ENCODE measurements at regions not wholly inside any gene's neighbourhood (a gene's known extent, or its start where the extent isn't known, plus 50 kb on each side); places are given as distances from the start of the nearest gene placed in this dataset.

DNA sequence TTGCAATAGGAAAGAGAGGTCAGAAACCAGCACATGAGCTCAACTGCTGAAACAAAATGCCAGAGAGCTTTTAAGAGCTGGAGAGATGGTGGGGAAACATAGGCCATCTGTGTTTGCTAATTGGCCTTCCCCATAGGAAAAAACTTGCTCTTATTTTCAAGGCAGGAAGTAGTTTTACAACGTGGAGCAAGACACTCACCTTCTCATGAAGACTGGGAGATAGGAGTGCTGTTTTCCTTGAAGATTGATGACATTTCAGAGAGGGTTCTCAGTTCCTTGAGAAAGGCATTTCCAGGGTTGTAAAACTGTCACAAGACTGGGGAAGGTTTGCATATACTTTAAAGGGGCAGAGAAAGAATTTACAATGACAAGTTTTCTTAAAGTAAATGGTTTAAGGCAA lies 586.3 kb upstream of the RAG2 start:
- H3K9me2 ChIP-seq (ENCODE audit: insufficient read depth, low read length): no peaks in the 10 kb centered on the region
- no peaks in the 10 kb centered on the region for H3K9me3 ChIP-seq (ENCODE audit: low read length)
- H3K79me2 ChIP-seq (ENCODE audit: insufficient read depth, low read depth, low read length): no peaks in the 10 kb centered on the region
- no peak overlapping the region for H3K4me3 ChIP-seq (ENCODE audit: low read depth, low read length, poor library complexity, severe bottlenecking)
- ChIA-PET POLR2A (no interaction called here), CTCF (ENCODE audit: unreplicated experiment) (no interaction called here)
- no peak overlapping the region for H3K27ac ChIP-seq (ENCODE audit: low read depth, low read length, poor library complexity, severe bottlenecking)
- H4K20me1 ChIP-seq (ENCODE audit: insufficient read depth, low read length): no peaks in the 10 kb centered on the region
- no peak for DNase-seq (ENCODE audit: low spot score)
- intact Hi-C loops (cut with micrococcal nuclease; ENCODE audit: unreplicated experiment): no loop called here
- BruUV-seq (replicated peaks): no TSS peak
- no peaks in the 10 kb centered on the region for H3K4me1 ChIP-seq (ENCODE audit: insufficient read depth, low read length, poor library complexity, severe bottlenecking)
- H2AFZ ChIP-seq (ENCODE audit: low read length): no peak overlapping the region
- no peak for TF ChIP-seq EZH2phosphoT487 (IDR thresholded peaks at IDR 0.05; ENCODE audit: borderline replicate concordance, low read depth, low read length)
- TF ChIP-seq, protein P1, sequence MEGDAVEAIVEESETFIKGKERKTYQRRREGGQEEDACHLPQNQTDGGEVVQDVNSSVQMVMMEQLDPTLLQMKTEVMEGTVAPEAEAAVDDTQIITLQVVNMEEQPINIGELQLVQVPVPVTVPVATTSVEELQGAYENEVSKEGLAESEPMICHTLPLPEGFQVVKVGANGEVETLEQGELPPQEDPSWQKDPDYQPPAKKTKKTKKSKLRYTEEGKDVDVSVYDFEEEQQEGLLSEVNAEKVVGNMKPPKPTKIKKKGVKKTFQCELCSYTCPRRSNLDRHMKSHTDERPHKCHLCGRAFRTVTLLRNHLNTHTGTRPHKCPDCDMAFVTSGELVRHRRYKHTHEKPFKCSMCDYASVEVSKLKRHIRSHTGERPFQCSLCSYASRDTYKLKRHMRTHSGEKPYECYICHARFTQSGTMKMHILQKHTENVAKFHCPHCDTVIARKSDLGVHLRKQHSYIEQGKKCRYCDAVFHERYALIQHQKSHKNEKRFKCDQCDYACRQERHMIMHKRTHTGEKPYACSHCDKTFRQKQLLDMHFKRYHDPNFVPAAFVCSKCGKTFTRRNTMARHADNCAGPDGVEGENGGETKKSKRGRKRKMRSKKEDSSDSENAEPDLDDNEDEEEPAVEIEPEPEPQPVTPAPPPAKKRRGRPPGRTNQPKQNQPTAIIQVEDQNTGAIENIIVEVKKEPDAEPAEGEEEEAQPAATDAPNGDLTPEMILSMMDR (conservative IDR thresholded peaks at IDR 0.05; ENCODE audit: low read length): no peak
- H3K36me3 ChIP-seq (ENCODE audit: insufficient read depth, low read length): no peaks in the 10 kb centered on the region
- H3K4me2 ChIP-seq (ENCODE audit: low read length): no peak overlapping the region

DNA sequence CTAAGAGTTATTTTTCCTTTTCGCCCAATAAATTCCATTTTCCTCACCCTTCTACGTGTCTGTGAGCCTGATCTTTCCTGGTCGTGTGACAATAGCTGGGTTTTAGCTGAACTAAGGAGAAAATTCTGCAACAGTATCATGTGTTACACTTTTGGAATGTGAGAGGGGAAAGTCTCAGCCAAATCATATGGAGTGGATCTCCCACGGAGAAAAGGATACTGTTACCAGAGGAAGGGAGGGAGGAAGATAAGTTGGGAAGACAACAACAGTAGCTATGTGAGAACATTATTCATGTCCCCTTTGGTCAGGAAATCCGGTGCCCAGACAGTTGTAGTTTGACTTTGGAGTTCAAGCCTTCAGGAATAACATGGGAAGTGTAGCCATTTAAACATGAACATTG lies 584.0 kb upstream of the RAG2 start:
- Histone ChIP-seq H3K27ac (ENCODE audit: low read depth, low read length, poor library complexity, severe bottlenecking) (no peak overlapping the region), H3K9me2 (ENCODE audit: insufficient read depth, low read length) (no peaks in the 10 kb centered on the region), H2AFZ (ENCODE audit: low read length) (no peak overlapping the region), H3K4me2 (ENCODE audit: low read length) (no peak overlapping the region), H3K9me3 (ENCODE audit: low read length) (no peaks in the 10 kb centered on the region), H4K20me1 (ENCODE audit: insufficient read depth, low read length) (no peaks in the 10 kb centered on the region), H3K4me1 (ENCODE audit: insufficient read depth, low read length, poor library complexity, severe bottlenecking) (no peaks in the 10 kb centered on the region), H3K36me3 (ENCODE audit: insufficient read depth, low read length) (no peaks in the 10 kb centered on the region), H3K4me3 (ENCODE audit: low read depth, low read length, poor library complexity, severe bottlenecking) (no peak overlapping the region), H3K79me2 (ENCODE audit: insufficient read depth, low read depth, low read length) (no peaks in the 10 kb centered on the region)
- no TSS peak for BruUV-seq (replicated peaks)
- TF ChIP-seq, protein P1 (conservative IDR thresholded peaks at IDR 0.05; ENCODE audit: low read length): no peak
- no peak for TF ChIP-seq EZH2phosphoT487 (IDR thresholded peaks at IDR 0.05; ENCODE audit: borderline replicate concordance, low read depth, low read length)
- POLR2A ChIA-PET: no interaction called here
- intact Hi-C loops (cut with micrococcal nuclease; ENCODE audit: unreplicated experiment): no loop called here
- CTCF ChIA-PET (ENCODE audit: unreplicated experiment): no interaction called here
- no peak for DNase-seq (ENCODE audit: low spot score)

DNA sequence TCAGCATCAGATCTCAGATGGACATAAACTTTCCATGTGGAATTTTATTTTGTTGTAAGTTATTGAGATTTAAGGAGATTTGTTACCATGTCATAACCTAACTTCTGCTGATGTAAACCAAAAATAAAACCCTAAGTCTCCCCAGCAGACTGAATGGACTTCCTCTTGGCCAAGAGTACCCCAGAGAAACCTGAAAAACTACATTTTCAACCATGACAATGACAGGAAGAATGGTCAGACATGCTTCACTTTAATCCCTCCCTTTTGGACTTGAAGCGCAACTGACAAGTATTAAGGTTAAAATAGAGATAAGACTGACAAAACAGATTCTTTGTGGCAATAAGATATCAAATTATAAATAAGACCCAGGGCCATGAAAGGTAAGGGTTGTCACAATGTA lies 579.7 kb upstream of the RAG2 start:
- H3K4me3 ChIP-seq (ENCODE audit: low read depth, low read length, poor library complexity, severe bottlenecking): no peak overlapping the region
- no peak overlapping the region for H3K4me2 ChIP-seq (ENCODE audit: low read length)
- no peaks in the 10 kb centered on the region for H3K9me3 ChIP-seq (ENCODE audit: low read length)
- no peak for DNase-seq (ENCODE audit: low spot score)
- CTCF ChIA-PET (ENCODE audit: unreplicated experiment): no interaction called here
- H3K79me2 ChIP-seq (ENCODE audit: insufficient read depth, low read depth, low read length): no peaks in the 10 kb centered on the region
- no TSS peak for BruUV-seq (replicated peaks)
- no peaks in the 10 kb centered on the region for H4K20me1 ChIP-seq (ENCODE audit: insufficient read depth, low read length)
- H3K36me3 ChIP-seq (ENCODE audit: insufficient read depth, low read length): no peaks in the 10 kb centered on the region
- no peak overlapping the region for H3K27ac ChIP-seq (ENCODE audit: low read depth, low read length, poor library complexity, severe bottlenecking)
- TF ChIP-seq, protein P1 (conservative IDR thresholded peaks at IDR 0.05; ENCODE audit: low read length): no peak
- no peak for TF ChIP-seq EZH2phosphoT487 (IDR thresholded peaks at IDR 0.05; ENCODE audit: borderline replicate concordance, low read depth, low read length)
- H3K4me1 ChIP-seq (ENCODE audit: insufficient read depth, low read length, poor library complexity, severe bottlenecking): no peaks in the 10 kb centered on the region
- POLR2A ChIA-PET: no interaction called here
- H2AFZ ChIP-seq (ENCODE audit: low read length): no peak overlapping the region
- intact Hi-C loops (cut with micrococcal nuclease; ENCODE audit: unreplicated experiment): no loop called here
- H3K9me2 ChIP-seq (ENCODE audit: insufficient read depth, low read length): no peaks in the 10 kb centered on the region

All from OCI-LY7 (cell line).